Spleen (tissue), 11 donors: ENCODE measurements at regions not wholly inside any gene's neighbourhood (a gene's known extent, or its start where the extent isn't known, plus 50 kb on each side); places are given as distances from the start of the nearest gene placed in this dataset.

Experiments used
- DNase-seq: peaks from one replicate; pipeline ENCODE4 v3.0.0-alpha.2; 2020
- H3K27ac ChIP-seq, 8 donors: fragments of 200-600 bp; sonication (generic) in 7 of 8; 1 replicate in 4 of 8; 2 replicates in 4 of 8; pipeline versions ENCODE4 v1.5.0 to v1.8.0; 2016 to 2021; ENCODE audit warnings: inconsistent platforms in 4 of 8, mild to moderate bottlenecking in 4 of 8, moderate library complexity in 1 of 8
- H3K27me3 ChIP-seq, 7 donors: fragments of 200-600 bp; sonication (generic) in 6 of 7; replicated peaks in 1 of 7; 1 replicate in 4 of 7; 2 replicates in 3 of 7; pipeline versions ENCODE4 v1.5.0 to v1.8.0; 2016 to 2021; ENCODE audit warnings: inconsistent platforms in 3 of 7, mild to moderate bottlenecking in 1 of 7
- H3K36me3 ChIP-seq, 6 donors: fragments of 200-600 bp; sonication (generic) in 5 of 6; 1 replicate in 4 of 6; 2 replicates in 2 of 6; pipeline versions ENCODE4 v1.5.0 to v1.8.0; 2016 to 2021; ENCODE audit warnings: inconsistent platforms in 2 of 6
- H3K4me1 ChIP-seq, 6 donors: fragments of 200-600 bp; sonication (generic) in 5 of 6; 1 replicate in 3 of 6; 2 replicates in 3 of 6; pipeline versions ENCODE4 v1.5.0 to v1.8.0; 2016 to 2021; ENCODE audit warnings: inconsistent platforms in 3 of 6
- H3K4me3 ChIP-seq, 8 donors: fragments of 200-600 bp; sonication (generic) in 7 of 8; 1 replicate in 4 of 8; 2 replicates in 4 of 8; pipeline versions ENCODE4 v1.5.0 to v1.8.0; 2016 to 2021; ENCODE audit warnings: inconsistent platforms in 4 of 8, mild to moderate bottlenecking in 4 of 8, moderate library complexity in 2 of 8
- H3K9me3 ChIP-seq, 8 donors: fragments of 200-600 bp; sonication (generic) in 7 of 8; 1 replicate in 4 of 8; 2 replicates in 4 of 8; pipeline versions ENCODE4 v1.5.0 to v1.8.0; 2016 to 2021; ENCODE audit warnings: inconsistent platforms in 4 of 8
- CTCF ChIP-seq, 11 experiments: fragments of 200-600 bp in 7 of 11; fragments of 450-650 bp in 4 of 11; sonication (generic) in 4 of 11; IDR thresholded peaks in 8 of 11; conservative IDR thresholded peaks in 3 of 11; 1 replicate in 7 of 11; 2 replicates in 4 of 11; pipeline versions ENCODE4 v1.4.0 to v1.8.0; 2016 to 2021; ENCODE audit warnings: antibody characterized with exemption in 11 of 11, inconsistent platforms in 4 of 11, mild to moderate bottlenecking in 1 of 11
- POLR2A ChIP-seq, 3 donors: fragments of 450-650 bp; IDR thresholded peaks; one replicate each; pipeline ENCODE4 v1.5.1; 2017; ENCODE audit warnings: antibody characterized with exemption in 3 of 3, mild to moderate bottlenecking in 1 of 3
- POLR2AphosphoS5 ChIP-seq, 3 donors: sonication (generic); formaldehyde crosslinking; IDR thresholded peaks; one replicate each; pipeline ENCODE4 v1.5.1; 2017; ENCODE audit warnings: antibody characterized with exemption in 3 of 3
- WGBS, 5 donors: extraction: QIAGEN DNeasy Blood & Tissue Kit in 3 of 5; methylation state at CpG; one replicate each; pipeline versions ENCODE4 v1.1.5 to v1.1.7; 2013 to 2018; 5-methylcytosine and 5-hydroxymethylcytosine counted together
- intact Hi-C: fragments of 100-400 bp; cut with DNase I; formaldehyde crosslinking; loops from one replicate; pipeline ENCODE4 v1.15.0; 2023; ENCODE audit warnings: low total_unique reads
- donor health status: healthy with polysubstance abuse.
- donor health status: DM: no; HTN: no; CAD: no; lungs with moderate emphysema.
- donor health status: DM: no; HTN: no; CAD: no.
- donor health status: Bipolar disorder and iron deficiency.
- donor health status: healthy.
- donor health status: DM: no; HTN: no; CAD: no.
- donor health status: DM: yes; HTN: yes; CAD: no.

- TF ChIP-seq POLR2A (IDR thresholded peaks at IDR 0.05) (no peak), POLR2AphosphoS5 (IDR thresholded peaks at IDR 0.05) (no peak), CTCF (IDR thresholded peaks at IDR 0.05 in 8 of 11, conservative IDR thresholded peaks at IDR 0.05 in 3 of 11) (no peak)
- no peak overlapping the region for H3K27ac ChIP-seq
- intact Hi-C loops = no loop called here
- H3K36me3 ChIP-seq = no peaks in the 10 kb centered on the region
- H3K4me3 ChIP-seq = no peak overlapping the region
- no peaks in the 10 kb centered on the region for H3K27me3 ChIP-seq
- 79 to 93% (median 86%) methylated on average over 1 of the region's 1 CpG for WGBS, 5 donors
- no peaks in the 10 kb centered on the region for H3K4me1 ChIP-seq
- peaks cover 0 to 19% (median 14%) of the 10 kb centered on the region in 8 donors for H3K9me3 ChIP-seq
- no peak for DNase-seq
Observed at GRCh38 chr4:32290102-32290501, 1569.9 kb downstream of the PCDH7 start.

GRCh38 chr4:32318926-32319325 lies 1598.8 kb downstream of the PCDH7 start:
- intact Hi-C loops = no loop called here
- WGBS, 5 donors = 78 to 90% (median 85%) methylated on average over 7 of the region's 7 CpGs
- no peak for DNase-seq

GRCh38 chr4:32321421-32321820 lies 1601.3 kb downstream of the PCDH7 start:
- Histone ChIP-seq H3K9me3 (peaks cover 0 to 33% (median 20%) of the 10 kb centered on the region in 8 donors), H3K36me3 (no peaks in the 10 kb centered on the region), H3K4me1 (no peaks in the 10 kb centered on the region), H3K4me3 (no peak overlapping the region), H3K27me3 (no peaks in the 10 kb centered on the region), H3K27ac (no peak overlapping the region)
- no peak for DNase-seq
- TF ChIP-seq POLR2AphosphoS5 (IDR thresholded peaks at IDR 0.05) = no peak
- TF ChIP-seq CTCF (IDR thresholded peaks at IDR 0.05 in 8 of 11, conservative IDR thresholded peaks at IDR 0.05 in 3 of 11) = no peak
- no peak for TF ChIP-seq POLR2A (IDR thresholded peaks at IDR 0.05)
- intact Hi-C loops = no loop called here
- WGBS, 5 donors = 67 to 79% (median 72%) methylated on average over 3 of the region's 3 CpGs

More at GRCh38 chr4:32318926-32319325, 1598.8 kb downstream of the PCDH7 start:
- Histone ChIP-seq H3K4me1 (no peaks in the 10 kb centered on the region), H3K36me3 (no peaks in the 10 kb centered on the region), H3K9me3 (peaks cover 0 to 21% (median 14%) of the 10 kb centered on the region in 8 donors), H3K4me3 (no peak overlapping the region), H3K27me3 (no peaks in the 10 kb centered on the region), H3K27ac (no peak overlapping the region)
- no peak for TF ChIP-seq POLR2A (IDR thresholded peaks at IDR 0.05)

- no peak for DNase-seq
- Histone ChIP-seq H3K36me3 (no peaks in the 10 kb centered on the region), H3K27me3 (no peaks in the 10 kb centered on the region), H3K4me1 (no peaks in the 10 kb centered on the region), H3K27ac (no peak overlapping the region), H3K9me3 (peaks cover 0 to 4% (median 0%) of the 10 kb centered on the region in 8 donors), H3K4me3 (no peak overlapping the region)
- TF ChIP-seq CTCF (IDR thresholded peaks at IDR 0.05 in 8 of 11, conservative IDR thresholded peaks at IDR 0.05 in 3 of 11) (no peak), POLR2AphosphoS5 (IDR thresholded peaks at IDR 0.05) (no peak), POLR2A (IDR thresholded peaks at IDR 0.05) (no peak)
- intact Hi-C loops = no loop called here
- 71 to 87% (median 81%) methylated on average over 1 of the region's 1 CpG for WGBS, 5 donors
Observed at GRCh38 chr4:32334759-32335158, 1614.6 kb downstream of the PCDH7 start.

- H3K4me3 ChIP-seq = no peak overlapping the region
- H3K4me1 ChIP-seq = no peaks in the 10 kb centered on the region
- H3K36me3 ChIP-seq = no peaks in the 10 kb centered on the region
- WGBS, 5 donors = 70 to 95% (median 90%) methylated on average over 2 of the region's 2 CpGs
- intact Hi-C loops = no loop called here
- peaks cover 0 to 4% (median 0%) of the 10 kb centered on the region in 8 donors for H3K9me3 ChIP-seq
- no peaks in the 10 kb centered on the region for H3K27me3 ChIP-seq
- no peak overlapping the region for H3K27ac ChIP-seq
- no peak for TF ChIP-seq POLR2A (IDR thresholded peaks at IDR 0.05)
- TF ChIP-seq CTCF (IDR thresholded peaks at IDR 0.05 in 8 of 11, conservative IDR thresholded peaks at IDR 0.05 in 3 of 11) = no peak
- no peak for TF ChIP-seq POLR2AphosphoS5 (IDR thresholded peaks at IDR 0.05)
- no peak for DNase-seq
Observed at GRCh38 chr4:32337403-32337802, 1617.2 kb downstream of the PCDH7 start.
